Lower leg skin (tissue), 4 donors: ENCODE measurements at regions not wholly inside any gene's neighbourhood (a gene's known extent, or its start where the extent isn't known, plus 50 kb on each side); places are given as distances from the start of the nearest gene placed in this dataset.

Experiments used
- DNase-seq, 2 donors: peaks; one replicate each; pipeline ENCODE4 v3.0.0-alpha.2; 2019; ENCODE audit warnings: low spot score in 2 of 2
- H3K4me3 ChIP-seq: fragments of 200-600 bp; sonication (generic); 2 replicates; pipeline ENCODE4 v1.5.1; 2017; ENCODE audit warnings: mild to moderate bottlenecking, low read depth; ENCODE audit not compliant: poor library complexity, severe bottlenecking
- POLR2A ChIP-seq, 2 donors: fragments of 450-650 bp; IDR thresholded peaks; one replicate each; pipeline ENCODE4 v1.6.1; 2016 to 2017; ENCODE audit warnings: antibody characterized with exemption in 2 of 2, mild to moderate bottlenecking in 1 of 2, moderate library complexity in 1 of 2
- WGBS, 2 donors: methylation state at CpG; one replicate each; pipeline ENCODE4 v1.1.5; 2018; 5-methylcytosine and 5-hydroxymethylcytosine counted together
- intact Hi-C: fragments of 100-400 bp; cut with DNase I; formaldehyde crosslinking; loops from one replicate; pipeline ENCODE4 v1.15.0; 2023; ENCODE audit warnings: low total_unique reads
- TF ChIP-seq, protein P1 (sequence below), 3 donors: fragments of 450-650 bp; IDR thresholded peaks; one replicate each; pipeline ENCODE4 v1.5.1; 2016; ENCODE audit warnings: antibody characterized with exemption in 3 of 3, mild to moderate bottlenecking in 3 of 3, moderate library complexity in 2 of 3

DNA sequence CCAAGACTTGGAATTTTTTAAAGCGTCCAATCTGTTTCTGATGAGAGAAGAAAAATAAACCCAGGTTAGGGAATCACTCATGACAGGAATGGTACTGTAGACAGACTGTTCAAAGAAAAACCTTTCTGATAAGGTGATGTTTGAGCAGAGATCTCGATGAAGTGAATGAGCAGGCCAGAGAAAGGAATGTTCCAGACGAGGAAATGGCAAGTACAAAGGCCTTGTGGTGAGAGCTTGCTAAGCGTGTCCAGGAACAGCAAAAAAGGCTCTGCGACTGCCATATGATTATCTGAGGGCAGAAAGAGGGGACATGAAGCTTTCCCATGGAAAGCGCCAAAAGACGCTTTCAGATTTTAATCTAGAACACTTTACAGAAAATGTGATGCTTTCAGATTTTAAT is 458.4 kb upstream of the SOX5 start:
- no peak for DNase-seq
- no peak overlapping the region for H3K4me3 ChIP-seq
- intact Hi-C loops, result no loop called here
- TF ChIP-seq, protein P1, sequence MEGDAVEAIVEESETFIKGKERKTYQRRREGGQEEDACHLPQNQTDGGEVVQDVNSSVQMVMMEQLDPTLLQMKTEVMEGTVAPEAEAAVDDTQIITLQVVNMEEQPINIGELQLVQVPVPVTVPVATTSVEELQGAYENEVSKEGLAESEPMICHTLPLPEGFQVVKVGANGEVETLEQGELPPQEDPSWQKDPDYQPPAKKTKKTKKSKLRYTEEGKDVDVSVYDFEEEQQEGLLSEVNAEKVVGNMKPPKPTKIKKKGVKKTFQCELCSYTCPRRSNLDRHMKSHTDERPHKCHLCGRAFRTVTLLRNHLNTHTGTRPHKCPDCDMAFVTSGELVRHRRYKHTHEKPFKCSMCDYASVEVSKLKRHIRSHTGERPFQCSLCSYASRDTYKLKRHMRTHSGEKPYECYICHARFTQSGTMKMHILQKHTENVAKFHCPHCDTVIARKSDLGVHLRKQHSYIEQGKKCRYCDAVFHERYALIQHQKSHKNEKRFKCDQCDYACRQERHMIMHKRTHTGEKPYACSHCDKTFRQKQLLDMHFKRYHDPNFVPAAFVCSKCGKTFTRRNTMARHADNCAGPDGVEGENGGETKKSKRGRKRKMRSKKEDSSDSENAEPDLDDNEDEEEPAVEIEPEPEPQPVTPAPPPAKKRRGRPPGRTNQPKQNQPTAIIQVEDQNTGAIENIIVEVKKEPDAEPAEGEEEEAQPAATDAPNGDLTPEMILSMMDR (IDR thresholded peaks at IDR 0.05), result no peak
- TF ChIP-seq POLR2A (IDR thresholded peaks at IDR 0.05), result no peak
- WGBS, 2 donors, result 85 to 92% methylated on average over 7 of the region's 7 CpGs

DNA sequence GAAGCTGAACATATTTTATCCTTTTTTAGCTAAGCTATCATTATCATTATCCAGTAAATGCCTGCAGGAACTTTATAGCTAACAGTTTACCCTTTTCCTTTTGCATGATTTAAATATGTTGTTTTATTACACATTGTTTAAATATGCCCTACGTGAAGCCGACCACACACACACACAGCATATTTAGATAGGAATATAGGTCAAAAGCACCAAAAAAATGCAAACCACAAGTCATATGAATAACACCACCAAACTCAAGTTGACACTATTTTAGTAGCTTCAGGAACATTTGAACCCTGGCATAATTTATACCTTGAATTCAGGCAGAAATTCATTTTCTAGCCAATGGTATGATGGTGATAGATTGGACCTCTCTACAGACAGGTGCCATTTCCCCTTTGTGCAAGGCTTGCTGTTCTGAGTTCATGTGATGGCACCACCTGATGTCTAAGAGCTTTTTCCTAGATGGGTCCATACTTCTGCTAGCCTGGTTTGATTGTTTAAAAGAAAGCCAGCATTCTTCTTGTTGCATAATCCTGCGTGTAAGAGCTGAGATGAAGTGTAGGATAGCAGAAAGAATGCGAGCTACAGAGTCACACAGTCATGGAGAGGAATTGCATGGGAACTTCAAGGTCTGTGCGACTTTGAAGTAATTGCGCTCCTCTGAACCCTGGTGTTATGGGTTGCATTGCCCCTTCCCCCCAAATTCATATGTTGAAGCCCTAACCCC is 454.8 kb upstream of the SOX5 start:
- no peak overlapping the region for H3K4me3 ChIP-seq
- DNase-seq, result no peak
- intact Hi-C loops, result no loop called here
- 81 to 87% methylated on average over 6 of the region's 6 CpGs for WGBS, 2 donors
- TF ChIP-seq POLR2A (IDR thresholded peaks at IDR 0.05), result no peak
- TF ChIP-seq, protein P1 (IDR thresholded peaks at IDR 0.05), result no peak

DNA sequence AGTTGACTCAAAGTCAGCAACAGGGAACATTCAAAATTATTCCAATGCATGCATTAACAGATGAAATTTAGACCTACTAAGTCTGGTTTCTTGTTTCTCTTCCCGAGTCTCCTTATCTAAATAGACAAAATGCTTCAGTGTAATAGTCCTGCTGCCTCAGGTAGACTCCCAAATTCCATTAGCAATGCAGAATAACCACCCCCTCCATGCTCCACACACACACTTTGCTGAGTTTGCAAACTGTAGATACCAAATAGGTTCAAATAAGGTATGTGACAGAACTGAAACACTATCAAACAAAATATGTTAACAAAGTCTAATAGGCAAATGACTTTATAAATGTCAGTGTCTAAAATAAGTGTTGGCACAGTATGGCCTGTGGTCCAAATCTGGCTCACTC is 451.1 kb upstream of the SOX5 start:
- 68 to 77% methylated on average over 1 of the region's 1 CpG for WGBS, 2 donors
- DNase-seq, result no peak
- TF ChIP-seq POLR2A (IDR thresholded peaks at IDR 0.05), result no peak
- TF ChIP-seq, protein P1 (IDR thresholded peaks at IDR 0.05), result no peak
- no peak overlapping the region for H3K4me3 ChIP-seq
- intact Hi-C loops, result no loop called here

DNA sequence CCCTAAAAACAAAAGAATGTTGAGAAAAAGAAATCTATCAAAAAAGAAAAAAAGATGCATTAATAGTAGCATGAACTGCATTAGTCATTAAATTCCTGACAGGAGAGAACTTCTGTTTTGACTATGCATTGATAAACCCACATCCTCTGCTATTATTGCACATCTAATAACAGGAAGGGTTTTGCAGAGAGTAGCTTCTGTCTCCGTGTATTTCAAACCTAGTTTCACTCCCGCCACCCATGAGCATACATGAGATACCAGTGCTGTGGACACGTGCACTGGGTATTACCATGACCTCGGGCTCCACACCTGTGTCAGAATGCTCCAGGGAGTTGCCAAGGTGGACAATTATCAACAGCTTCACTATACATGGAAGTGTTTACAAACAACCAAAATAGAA is 449.1 kb upstream of the SOX5 start:
- intact Hi-C loops, result no loop called here
- TF ChIP-seq, protein P1 (IDR thresholded peaks at IDR 0.05), result no peak
- no peak for TF ChIP-seq POLR2A (IDR thresholded peaks at IDR 0.05)
- H3K4me3 ChIP-seq, result no peak overlapping the region
- DNase-seq, result no peak
- 80% methylated on average over 4 of the region's 4 CpGs for WGBS, 2 donors

DNA sequence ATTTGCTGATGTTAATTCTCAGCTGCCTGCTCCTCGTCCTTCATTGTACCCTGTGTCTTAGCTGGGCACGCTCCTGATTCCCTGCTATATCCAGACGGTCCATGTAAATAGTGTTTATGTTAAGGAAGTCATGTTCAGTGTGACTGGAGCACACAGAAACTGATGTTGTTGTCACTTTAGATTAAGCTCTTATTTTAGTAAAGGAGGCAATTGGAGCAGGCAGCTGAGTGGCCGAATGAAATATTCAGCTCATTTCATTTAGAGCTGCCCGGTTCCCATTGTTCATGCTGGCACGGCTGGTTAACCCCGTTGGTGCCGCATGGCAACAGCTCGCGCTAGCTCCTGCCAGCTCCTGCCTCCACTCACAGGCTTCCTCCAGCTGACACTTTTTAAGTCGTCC is 446.8 kb upstream of the SOX5 start:
- H3K4me3 ChIP-seq, result no peak overlapping the region
- no peak for TF ChIP-seq POLR2A (IDR thresholded peaks at IDR 0.05)
- TF ChIP-seq, protein P1 (IDR thresholded peaks at IDR 0.05), result no peak
- no peak for DNase-seq
- intact Hi-C loops, result loop anchor here (2.0 kb wide), 1 partner anchor 29 kb away; no protein-coding TSS in a partner anchor
- 65 to 66% methylated on average over 11 of the region's 11 CpGs for WGBS, 2 donors

DNA sequence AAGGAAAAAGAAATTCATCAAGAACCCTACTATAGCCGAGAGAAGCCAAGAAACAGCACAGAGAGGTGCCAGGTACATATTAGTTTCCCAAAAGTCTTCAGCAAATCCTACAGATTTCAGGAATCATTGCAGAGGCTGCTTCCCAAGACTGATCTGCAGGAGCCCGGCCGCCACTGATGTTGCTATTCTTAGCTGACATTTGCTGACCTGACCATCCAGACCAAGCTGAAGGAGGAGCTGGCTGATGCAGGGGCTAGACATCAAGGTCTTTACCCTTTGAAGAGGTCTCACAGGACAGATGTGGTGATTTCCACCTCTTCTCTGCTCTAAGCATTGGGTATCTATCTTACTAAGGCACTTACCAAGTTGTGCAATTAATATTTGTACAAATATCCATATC is 444.8 kb upstream of the SOX5 start:
- H3K4me3 ChIP-seq, result no peak overlapping the region
- DNase-seq, result no peak
- intact Hi-C loops, result no loop called here
- WGBS, 2 donors, result 84 to 94% methylated on average over 3 of the region's 3 CpGs
- TF ChIP-seq, protein P1 (IDR thresholded peaks at IDR 0.05), result no peak
- no peak for TF ChIP-seq POLR2A (IDR thresholded peaks at IDR 0.05)
